Fibroblast of mammary gland (primary cell): ENCODE measurements at regions not wholly inside any gene's neighbourhood (a gene's known extent, or its start where the extent isn't known, plus 50 kb on each side); places are given as distances from the start of the nearest gene placed in this dataset.

Experiments used
- DNase-seq: peaks from one replicate; pipeline ENCODE4 v3.0.0-alpha.2; 2010; ENCODE audit warnings: low read depth
- H3K4me3 ChIP-seq: 2 replicates; pipeline ENCODE4 v1.5.1; 2011; ENCODE audit warnings: low read depth, mild to moderate bottlenecking, low read length, moderate library complexity; ENCODE audit not compliant: control insufficient read depth
- TF ChIP-seq, protein P1 (sequence below): conservative IDR thresholded peaks from 2 replicates; pipeline ENCODE4 v1.5.1; 2011; ENCODE audit warnings: low read depth, low read length, inconsistent platforms; ENCODE audit not compliant: control insufficient read depth, insufficient read depth

DNA sequence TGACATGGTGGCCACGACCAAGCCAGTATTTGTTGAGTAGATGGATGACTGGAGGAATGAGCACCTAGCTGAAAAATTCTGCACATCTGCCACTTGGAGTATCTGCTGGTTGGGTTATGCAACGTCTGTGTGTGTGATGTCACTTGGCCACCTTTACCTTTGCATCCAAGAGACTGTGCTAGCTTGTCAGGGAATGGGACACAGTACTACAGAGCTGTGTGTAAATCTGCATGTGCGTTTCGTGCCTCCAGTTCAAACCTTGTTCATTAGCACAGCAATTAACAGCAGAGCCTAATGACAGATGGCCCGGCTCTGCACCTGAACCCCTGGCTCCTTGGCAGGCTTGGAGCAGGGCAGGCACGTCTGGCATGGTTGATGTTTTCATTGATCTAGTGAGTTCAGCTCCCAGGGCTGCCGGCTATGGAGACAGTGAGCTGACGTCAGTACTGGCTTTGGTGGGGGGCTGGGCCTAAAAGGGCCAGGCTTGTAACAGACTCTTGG, 188.4 kb upstream of the NAV2 start:
- DNase-seq: peak; percentile 37
- TF ChIP-seq, protein P1, sequence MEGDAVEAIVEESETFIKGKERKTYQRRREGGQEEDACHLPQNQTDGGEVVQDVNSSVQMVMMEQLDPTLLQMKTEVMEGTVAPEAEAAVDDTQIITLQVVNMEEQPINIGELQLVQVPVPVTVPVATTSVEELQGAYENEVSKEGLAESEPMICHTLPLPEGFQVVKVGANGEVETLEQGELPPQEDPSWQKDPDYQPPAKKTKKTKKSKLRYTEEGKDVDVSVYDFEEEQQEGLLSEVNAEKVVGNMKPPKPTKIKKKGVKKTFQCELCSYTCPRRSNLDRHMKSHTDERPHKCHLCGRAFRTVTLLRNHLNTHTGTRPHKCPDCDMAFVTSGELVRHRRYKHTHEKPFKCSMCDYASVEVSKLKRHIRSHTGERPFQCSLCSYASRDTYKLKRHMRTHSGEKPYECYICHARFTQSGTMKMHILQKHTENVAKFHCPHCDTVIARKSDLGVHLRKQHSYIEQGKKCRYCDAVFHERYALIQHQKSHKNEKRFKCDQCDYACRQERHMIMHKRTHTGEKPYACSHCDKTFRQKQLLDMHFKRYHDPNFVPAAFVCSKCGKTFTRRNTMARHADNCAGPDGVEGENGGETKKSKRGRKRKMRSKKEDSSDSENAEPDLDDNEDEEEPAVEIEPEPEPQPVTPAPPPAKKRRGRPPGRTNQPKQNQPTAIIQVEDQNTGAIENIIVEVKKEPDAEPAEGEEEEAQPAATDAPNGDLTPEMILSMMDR: no peak

DNA sequence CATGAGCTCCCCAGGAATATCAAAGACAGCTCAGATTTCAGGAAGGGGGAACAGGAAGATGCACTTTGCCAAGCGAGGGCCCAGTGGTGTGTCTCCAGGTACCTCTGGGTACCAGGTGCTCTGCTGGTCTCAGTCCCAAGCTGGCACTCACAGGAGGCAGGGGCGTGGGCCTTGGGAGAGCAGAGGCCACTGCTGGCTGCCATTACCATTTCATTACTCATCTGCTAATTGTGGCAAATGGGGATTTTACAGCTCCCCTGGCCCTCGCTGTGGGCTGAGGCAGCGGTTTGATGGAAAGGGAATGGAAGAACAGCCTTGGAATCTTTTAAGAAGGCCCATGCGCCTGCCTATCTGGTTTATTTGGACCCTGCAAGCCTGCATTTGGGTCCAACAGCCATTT, 192.0 kb upstream of the NAV2 start:
- TF ChIP-seq, protein P1: no peak

More for the DNA sequence above, 188.4 kb upstream of the NAV2 start:
- no peak overlapping the region for H3K4me3 ChIP-seq

DNA sequence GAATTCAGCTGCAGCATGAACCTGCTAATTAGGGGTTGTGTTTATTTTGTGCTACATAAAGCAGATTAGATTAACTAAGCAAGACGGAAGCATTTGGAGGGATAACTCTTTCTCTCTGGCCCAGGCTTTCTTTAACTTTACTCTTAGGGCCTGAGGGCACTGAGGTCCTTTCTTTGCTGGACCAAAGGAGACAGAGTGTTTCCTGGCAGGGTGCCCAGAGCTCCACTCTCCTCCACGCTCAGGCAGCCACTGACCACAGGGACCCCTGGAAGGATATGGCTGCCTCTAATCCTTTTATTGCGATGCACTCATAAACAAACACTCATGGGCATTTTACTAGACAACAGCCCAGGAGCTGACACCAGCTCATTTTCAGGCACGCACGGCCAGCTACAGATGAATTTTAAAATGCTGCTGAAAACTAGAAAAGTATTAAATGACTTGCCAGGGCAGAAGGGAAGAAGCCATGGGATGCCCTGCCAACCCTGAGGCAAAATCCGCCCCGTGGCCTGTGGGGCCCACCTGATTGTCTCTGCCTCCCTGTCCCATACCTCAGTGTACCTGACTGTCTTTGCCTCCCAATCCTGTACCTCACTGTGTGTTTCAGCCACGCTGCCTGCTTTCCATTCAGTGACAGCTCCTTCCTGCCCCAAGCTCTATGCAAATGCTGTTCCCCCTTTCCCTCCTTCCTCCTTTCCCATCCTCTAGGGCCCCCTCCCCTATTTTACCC, 192.6 kb upstream of the NAV2 start:
- no peak overlapping the region for H3K4me3 ChIP-seq
- TF ChIP-seq, protein P1: no peak
- no peak for DNase-seq

More for the DNA sequence above, 192.0 kb upstream of the NAV2 start:
- DNase-seq: no peak
- no peak overlapping the region for H3K4me3 ChIP-seq

DNA sequence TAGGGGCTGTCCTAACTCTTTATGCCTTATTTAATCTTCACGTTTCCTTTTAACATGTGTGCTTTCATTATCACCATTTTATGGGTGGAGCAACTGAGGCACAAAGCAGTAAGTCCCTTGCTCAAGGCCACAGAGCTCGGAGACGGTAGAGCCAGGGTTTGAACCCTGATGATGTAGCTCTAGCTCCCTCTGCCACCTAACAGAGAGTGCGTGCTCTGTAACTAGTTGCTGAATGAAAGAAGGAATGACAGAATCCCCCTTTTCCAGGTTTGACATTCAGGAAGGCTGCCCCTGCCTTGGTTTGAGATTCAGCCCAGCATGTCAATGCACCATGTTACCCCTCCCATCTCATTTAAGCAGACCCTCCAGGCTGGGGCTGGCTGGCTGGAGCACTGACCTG, 193.3 kb upstream of the NAV2 start:
- no peak overlapping the region for H3K4me3 ChIP-seq
- TF ChIP-seq, protein P1: no peak
- DNase-seq: no peak

DNA sequence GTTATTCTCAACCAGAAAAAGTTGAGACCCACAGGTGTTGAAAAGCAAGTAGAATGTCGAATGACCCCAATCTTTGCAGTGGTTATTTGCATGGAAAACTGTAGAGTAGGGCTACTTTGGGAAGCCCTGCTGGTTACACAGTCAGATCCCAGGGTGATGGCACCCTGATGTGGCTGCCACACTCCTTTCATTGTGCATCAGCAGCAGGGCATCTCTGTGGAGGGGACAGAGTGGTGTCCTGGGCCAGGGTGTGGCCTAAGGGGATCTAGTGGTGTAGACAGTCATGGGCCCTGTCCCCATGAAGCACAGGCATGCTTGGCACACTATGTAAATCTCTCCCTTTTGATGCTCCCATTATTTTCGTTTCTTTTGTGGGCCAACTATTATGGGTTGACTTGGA, 199.4 kb upstream of the NAV2 start:
- DNase-seq: no peak
- TF ChIP-seq, protein P1: no peak
- H3K4me3 ChIP-seq: no peak overlapping the region

DNA sequence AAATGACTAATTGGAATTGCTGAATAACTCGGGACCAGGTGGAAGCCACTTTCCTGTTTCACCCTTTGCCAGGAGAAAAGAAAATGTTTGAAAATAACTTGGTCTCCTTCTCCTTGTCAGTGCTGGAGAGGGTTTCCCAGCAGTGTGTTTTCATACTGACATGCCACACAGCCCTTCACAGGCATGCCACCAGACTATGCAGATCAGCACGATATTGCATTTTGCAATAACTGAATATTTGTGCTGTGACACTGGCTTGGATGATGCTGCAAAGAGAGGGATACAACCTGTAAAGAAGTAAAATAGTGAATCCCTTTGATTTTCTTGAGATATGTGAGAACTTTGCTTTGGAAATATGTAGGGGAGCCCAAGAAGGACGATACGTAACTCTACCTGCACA, 200.0 kb upstream of the NAV2 start:
- no peak for DNase-seq
- no peak overlapping the region for H3K4me3 ChIP-seq
- TF ChIP-seq, protein P1: no peak
